Endothelial cell (in vitro differentiated cells): ENCODE measurements at regions not wholly inside any gene's neighbourhood (a gene's known extent, or its start where the extent isn't known, plus 50 kb on each side); places are given as distances from the start of the nearest gene placed in this dataset.

Experiments used
- DNase-seq: peaks from one replicate; pipeline ENCODE4 v3.0.0; 2021; ENCODE audit warnings: low spot score
- H3K27ac Mint-ChIP-seq: one replicate; pipeline ENCODE4 v1.8.0; 2021; ENCODE audit warnings: mixed read lengths, inconsistent platforms; ENCODE audit not compliant: unreplicated experiment
- H3K27me3 Mint-ChIP-seq: one replicate; pipeline ENCODE4 v1.8.0; 2021; ENCODE audit warnings: mild to moderate bottlenecking, moderate library complexity, mixed read lengths, inconsistent platforms; ENCODE audit not compliant: unreplicated experiment
- H3K36me3 Mint-ChIP-seq: one replicate; pipeline ENCODE4 v1.8.0; 2021; ENCODE audit warnings: mild to moderate bottlenecking, low read depth, mixed read lengths, inconsistent platforms; ENCODE audit not compliant: unreplicated experiment
- H3K4me1 Mint-ChIP-seq: one replicate; pipeline ENCODE4 v1.8.0; 2021; ENCODE audit warnings: mild to moderate bottlenecking, mixed read lengths, inconsistent platforms; ENCODE audit not compliant: unreplicated experiment
- H3K4me3 Mint-ChIP-seq: one replicate; pipeline ENCODE4 v1.8.0; 2021; ENCODE audit warnings: mild to moderate bottlenecking, mixed read lengths, inconsistent platforms; ENCODE audit not compliant: unreplicated experiment
- H3K9me3 Mint-ChIP-seq: one replicate; pipeline ENCODE4 v1.8.0; 2021; ENCODE audit warnings: mixed read lengths, inconsistent platforms; ENCODE audit not compliant: unreplicated experiment
- CTCF ChIP-seq: fragments of 200-600 bp; sonication (generic); IDR thresholded peaks from one replicate; pipeline ENCODE4 v1.5.0; 2021; ENCODE audit warnings: antibody characterized with exemption; ENCODE audit not compliant: unreplicated experiment

DNA sequence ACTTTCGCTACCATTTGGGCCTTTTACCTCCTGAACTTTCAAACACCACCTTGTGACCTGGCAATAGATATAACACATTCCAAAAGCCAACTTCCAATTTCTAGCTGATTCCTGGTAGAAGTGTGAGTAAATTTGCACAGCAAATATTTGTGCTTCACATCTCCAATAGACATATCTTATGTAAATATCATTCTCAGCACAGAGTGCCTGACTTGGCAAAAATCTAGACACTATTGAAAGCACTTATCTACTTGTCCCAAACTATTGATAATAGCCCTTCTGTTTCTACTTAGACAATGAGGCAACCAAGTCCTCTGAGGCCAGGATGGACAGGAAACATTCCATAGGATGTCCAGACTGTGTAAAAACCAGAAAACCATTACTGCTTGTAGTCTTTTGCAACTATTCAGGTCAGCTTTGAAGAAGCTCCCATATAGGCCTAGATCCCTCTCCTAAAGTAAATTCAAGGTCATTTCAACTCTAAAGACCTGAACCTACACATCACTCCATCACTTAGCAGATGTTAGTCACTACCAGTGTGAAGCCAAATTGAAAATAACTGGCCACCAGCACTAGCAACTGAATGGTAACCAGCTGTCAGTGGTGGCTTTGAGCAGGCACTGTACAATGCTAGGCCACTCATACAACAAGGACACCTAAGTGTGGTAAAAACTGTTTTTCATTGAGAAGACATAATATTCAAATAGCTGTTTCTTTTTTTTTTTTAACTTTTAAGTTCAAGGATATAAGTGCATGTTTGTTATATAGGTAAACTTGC, 95.3 kb upstream of the RSPO3 start:
- no peaks in the 10 kb centered on the region for H3K9me3 Mint-ChIP-seq
- H3K27me3 Mint-ChIP-seq: no peaks in the 10 kb centered on the region
- no peak for DNase-seq
- no peak overlapping the region for H3K4me3 Mint-ChIP-seq
- H3K4me1 Mint-ChIP-seq: no peaks in the 10 kb centered on the region
- H3K36me3 Mint-ChIP-seq: no peaks in the 10 kb centered on the region
- no peak for TF ChIP-seq CTCF
- H3K27ac Mint-ChIP-seq: no peak overlapping the region

- H3K4me3 Mint-ChIP-seq: no peak overlapping the region
- H3K36me3 Mint-ChIP-seq: no peaks in the 10 kb centered on the region
- H3K4me1 Mint-ChIP-seq: no peaks in the 10 kb centered on the region
- H3K9me3 Mint-ChIP-seq: no peaks in the 10 kb centered on the region
- no peak for DNase-seq
- TF ChIP-seq CTCF: no peak
- no peak overlapping the region for H3K27ac Mint-ChIP-seq
- no peaks in the 10 kb centered on the region for H3K27me3 Mint-ChIP-seq
These were observed 92.2 kb upstream of the RSPO3 start for GRCh38 chr6:127026247-127026646.

DNA sequence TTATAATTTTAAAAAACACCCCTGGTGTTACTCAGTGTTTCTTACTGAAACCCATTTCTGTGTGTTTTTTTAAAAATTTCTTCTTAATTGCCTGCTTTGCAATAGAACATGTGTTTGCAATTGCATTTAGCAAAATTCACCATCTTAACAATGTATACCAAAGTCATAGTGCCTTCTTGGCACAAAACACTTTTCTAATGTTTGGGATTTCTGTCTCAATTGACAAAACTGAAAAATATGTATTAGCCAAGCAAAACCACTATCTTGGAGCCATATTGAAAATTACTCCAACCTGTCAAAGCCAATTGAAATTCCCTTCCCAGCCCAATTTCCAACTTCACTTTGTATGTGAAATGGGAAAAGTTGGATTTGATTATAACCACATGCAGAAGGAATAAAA, 88.4 kb upstream of the RSPO3 start:
- no peaks in the 10 kb centered on the region for H3K9me3 Mint-ChIP-seq
- H3K36me3 Mint-ChIP-seq: no peaks in the 10 kb centered on the region
- H3K27ac Mint-ChIP-seq: no peak overlapping the region
- H3K27me3 Mint-ChIP-seq: no peaks in the 10 kb centered on the region
- no peak for TF ChIP-seq CTCF
- H3K4me1 Mint-ChIP-seq: no peaks in the 10 kb centered on the region
- no peak for DNase-seq
- H3K4me3 Mint-ChIP-seq: no peak overlapping the region

GRCh38 chr6:127030836-127031235, 87.6 kb upstream of the RSPO3 start:
- Mint-ChIP-seq H3K27ac (no peak overlapping the region), H3K4me1 (no peaks in the 10 kb centered on the region)
- no peak for TF ChIP-seq CTCF

GRCh38 chr6:127031511-127031910, 87.0 kb upstream of the RSPO3 start:
- H3K36me3 Mint-ChIP-seq: no peaks in the 10 kb centered on the region
- H3K4me1 Mint-ChIP-seq: no peaks in the 10 kb centered on the region
- DNase-seq: no peak
- no peaks in the 10 kb centered on the region for H3K27me3 Mint-ChIP-seq
- H3K9me3 Mint-ChIP-seq: no peaks in the 10 kb centered on the region
- TF ChIP-seq CTCF: no peak
- no peak overlapping the region for H3K27ac Mint-ChIP-seq
- H3K4me3 Mint-ChIP-seq: no peak overlapping the region

More at GRCh38 chr6:127030836-127031235, 87.6 kb upstream of the RSPO3 start:
- Mint-ChIP-seq H3K4me3 (no peak overlapping the region), H3K36me3 (no peaks in the 10 kb centered on the region), H3K27me3 (no peaks in the 10 kb centered on the region), H3K9me3 (no peaks in the 10 kb centered on the region)
- no peak for DNase-seq
